Activated CD8-positive, alpha-beta memory T cell treated with anti-CD3 and anti-CD28 coated beads for 48 hours (primary cell): ENCODE measurements at regions not wholly inside any gene's neighbourhood (a gene's known extent, or its start where the extent isn't known, plus 50 kb on each side); places are given as distances from the start of the nearest gene placed in this dataset.

Source experiments
- DNase-seq, 3 experiments: peaks; one replicate each; pipeline ENCODE4 v3.0.0-alpha.2; 2020; ENCODE audit warnings: low read depth in 2 of 3, low spot score in 2 of 3

DNA sequence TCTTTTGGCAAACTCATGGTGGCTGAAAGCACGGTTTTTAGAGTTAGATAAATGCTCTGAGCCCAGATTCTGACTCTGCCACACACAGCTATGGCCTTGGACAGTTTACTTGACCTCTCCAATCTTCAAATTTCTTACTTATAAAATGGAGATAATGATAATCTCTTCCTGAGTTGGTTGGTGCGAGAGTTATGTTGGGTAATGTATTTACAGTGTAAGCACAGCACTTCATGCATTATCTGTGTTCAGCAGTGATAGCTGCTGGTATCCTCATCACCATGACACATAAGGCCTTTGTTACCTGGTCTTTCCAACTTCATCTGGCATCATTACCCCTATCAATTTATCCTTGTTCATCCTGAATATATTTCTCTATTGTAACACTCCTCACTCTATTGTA lies 178.8 kb upstream of the ELL2 start:
- DNase-seq, result no peak

DNA sequence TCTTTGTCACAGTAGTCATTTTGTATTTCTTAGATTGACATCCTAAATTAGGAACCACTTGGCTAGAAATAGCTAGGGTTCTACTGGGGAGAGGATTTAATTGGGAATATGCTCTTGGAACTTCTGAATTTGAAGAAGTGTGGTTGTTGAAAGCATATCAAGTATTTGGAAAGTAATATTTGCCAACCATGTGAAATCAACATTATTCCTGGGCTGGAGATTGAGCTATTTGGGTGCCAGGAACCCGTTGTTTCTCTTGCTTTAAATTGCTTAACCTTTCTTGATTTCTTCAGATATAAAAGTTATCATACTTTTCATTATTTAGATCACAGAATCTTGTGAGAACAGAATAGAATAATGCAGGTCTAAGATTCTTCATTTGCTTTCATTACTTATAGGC lies 178.4 kb upstream of the ELL2 start:
- no peak for DNase-seq

DNA sequence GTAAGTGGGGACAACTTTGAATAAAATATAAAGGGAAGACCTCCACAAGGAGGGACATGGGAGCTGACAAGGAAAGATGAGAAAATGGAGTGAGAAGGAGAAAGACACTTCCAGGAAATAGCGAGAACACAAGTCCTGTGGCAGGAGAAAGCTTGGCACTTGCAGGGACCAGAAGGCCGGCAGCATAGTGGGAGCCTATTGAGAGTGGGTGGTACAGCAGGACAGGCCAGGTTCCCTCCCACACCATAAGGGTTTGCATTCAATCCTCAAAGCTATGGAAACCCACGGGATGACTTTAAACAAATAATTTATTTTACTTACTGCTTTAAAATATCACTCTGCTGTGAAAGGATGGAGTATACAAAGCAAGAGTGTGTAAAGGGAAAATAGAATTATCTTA lies 173.2 kb upstream of the ELL2 start:
- no peak for DNase-seq

DNA sequence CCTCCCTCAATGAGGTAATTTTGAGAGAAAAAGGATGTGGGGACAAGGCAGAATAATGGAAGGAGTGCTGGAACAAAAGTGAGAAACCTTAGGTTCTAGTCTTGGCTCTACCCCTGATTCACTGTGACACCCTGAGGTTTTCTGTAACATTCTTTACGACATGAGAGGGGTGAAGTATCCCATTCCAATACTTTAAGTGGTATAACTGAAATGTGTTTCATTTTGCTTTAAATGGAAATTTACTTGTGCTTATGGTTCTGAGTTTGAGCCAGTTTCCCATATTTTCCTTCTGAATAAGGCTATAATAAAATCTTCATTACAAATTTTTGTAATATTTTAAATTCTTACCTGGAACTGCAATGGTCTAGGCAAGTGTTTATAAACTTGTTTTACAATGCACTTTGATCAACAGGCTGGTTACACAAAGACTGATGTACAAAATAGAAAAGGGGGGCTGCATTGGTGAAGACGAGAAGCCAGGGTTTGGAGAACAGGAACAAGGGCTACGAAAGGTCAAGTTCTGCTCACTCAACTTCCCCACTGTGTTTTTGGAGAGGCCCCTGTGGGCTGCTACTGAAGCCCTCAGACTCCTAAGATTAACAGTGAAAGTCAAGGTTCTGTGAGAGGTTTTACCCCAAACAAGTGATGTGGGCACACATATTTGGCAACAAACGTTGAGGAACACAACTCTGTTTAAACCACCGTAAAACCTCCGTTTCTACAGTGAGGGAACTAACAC lies 171.9 kb upstream of the ELL2 start:
- DNase-seq, result no peak

DNA sequence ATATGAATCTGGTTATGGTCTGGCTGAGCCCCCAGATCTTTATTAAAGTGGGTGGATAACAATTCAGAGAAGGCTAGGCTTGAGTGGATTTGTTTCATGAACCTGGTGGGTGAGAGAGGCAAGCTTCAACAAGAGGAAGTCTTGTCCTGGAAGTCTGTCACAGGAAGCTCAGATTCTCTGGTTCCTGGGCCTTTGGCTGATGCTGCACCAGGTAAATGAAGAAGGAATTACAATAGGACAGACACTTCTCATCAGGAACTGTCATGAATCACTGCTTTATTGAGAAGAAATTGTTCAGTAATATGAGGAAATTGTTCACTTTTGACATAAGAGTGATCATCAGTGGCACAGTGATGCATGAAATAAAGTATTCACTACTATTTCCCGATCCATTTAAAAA lies 167.6 kb upstream of the ELL2 start:
- DNase-seq, result no peak

DNA sequence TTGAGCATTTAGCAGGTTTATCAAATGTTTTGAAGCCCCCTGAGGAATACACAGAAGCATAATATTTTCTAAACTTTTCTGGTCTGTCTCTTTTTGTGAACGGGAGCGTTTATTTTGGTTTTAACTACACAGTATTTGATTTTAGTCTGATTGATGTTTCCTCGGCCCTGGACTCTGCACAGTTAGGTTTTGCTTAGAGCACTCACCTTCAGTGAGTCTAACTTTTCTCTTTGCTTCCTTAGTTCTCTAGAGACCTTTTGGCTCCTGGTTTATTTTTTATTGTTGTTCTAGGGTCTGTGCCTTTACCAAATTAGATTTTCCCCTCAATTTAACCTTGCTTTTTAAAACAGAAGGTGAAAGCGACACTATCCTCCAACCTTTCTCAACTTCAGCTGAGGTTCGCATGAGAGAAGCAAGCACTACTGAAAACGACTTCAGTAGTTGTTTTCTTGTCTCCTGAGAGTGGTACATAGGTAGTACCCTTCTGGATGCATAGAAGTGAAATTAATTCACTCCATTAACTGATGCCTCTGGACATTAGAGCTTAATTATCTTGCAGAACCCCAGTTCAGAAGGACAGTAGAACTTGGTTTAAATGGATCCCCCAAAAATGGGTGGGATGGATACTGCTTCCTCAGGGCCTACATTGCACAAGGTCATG lies 166.7 kb upstream of the ELL2 start:
- no peak for DNase-seq

DNA sequence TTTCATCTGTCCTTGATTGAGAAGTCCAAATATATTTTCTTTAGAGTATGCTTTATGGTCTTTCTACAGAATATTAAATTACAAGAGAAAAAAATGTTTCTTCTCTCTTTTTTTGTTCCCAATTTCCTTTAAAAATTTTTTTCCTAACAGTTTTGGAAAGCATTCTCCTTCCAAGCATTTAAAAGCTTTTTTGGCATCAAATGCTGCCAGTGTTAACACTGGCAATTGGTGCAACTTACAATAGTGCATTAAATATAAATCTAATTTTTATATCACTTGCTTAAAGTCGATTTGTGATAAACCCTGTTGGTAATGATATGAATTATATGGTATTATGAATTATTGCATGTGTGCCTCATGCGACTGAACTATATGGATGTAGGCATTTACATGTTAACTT lies 165.9 kb upstream of the ELL2 start:
- DNase-seq, result no peak

DNA sequence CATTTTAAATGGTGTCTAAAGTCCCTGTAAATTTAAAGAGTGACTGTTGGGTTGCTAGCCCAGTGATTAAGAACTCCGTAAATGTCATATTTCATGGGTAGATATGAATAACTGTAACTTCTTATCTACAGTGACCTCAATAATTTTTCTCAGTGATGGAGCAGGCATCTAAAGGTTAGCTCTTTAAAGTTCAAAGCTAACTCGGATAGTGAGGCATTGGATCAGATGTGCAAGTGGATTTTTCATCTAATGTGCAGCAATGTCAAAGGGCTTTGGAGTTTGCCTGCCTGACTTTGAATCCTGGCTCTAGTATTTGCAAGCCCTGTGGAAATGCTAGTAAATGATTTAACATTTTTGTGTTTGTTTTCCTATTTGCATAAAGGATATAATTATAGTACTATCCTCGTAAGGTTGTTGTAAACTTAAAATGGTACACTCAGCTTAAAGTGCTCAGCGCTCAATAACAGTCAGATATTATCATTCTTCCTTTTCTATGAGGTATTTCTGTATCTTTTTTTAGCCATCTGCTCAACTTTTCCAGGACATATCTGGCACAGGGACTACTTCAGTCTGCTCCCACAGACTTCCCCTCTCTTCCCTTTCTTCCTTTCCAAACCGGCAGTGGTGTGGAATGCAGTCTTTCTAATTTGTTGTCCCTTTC lies 163.7 kb upstream of the ELL2 start:
- DNase-seq, result no peak

DNA sequence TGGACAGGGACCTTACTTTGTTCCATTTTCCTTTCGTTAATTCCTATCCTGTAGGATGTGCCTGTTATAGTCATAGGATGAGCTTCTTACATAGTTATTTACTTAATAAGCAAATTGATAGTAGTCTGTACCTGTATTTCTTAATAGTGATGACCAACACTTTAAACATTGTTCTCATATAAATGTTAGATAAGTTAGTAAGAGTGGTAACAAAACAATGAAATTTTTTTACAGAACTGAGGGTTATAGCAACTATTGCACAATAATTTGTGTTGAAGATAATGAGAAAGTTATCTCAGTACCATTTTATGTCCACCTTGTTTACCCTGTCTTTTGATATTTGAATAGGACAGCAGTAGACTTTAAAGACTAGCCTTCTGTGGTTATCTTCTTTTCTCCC lies 162.9 kb upstream of the ELL2 start:
- DNase-seq, result no peak

DNA sequence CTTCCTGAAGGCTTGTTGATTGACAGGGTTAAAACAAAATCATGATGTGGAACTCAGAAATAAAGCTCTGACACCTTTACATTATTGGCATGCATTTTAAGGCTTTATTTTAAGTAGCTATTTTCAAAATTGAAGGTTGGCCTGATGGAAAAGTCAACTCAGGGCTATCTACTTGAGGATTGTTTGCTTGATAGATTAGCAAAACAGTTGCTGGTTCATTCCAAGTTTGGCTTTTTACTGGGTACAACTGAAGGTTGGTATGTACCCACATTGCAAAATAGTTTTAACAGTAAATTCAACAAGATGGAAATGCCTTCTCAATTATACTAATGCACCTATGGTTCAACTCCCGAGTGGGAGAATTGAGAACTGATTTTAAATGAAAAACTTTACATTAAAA lies 161.8 kb upstream of the ELL2 start:
- DNase-seq, result no peak

DNA sequence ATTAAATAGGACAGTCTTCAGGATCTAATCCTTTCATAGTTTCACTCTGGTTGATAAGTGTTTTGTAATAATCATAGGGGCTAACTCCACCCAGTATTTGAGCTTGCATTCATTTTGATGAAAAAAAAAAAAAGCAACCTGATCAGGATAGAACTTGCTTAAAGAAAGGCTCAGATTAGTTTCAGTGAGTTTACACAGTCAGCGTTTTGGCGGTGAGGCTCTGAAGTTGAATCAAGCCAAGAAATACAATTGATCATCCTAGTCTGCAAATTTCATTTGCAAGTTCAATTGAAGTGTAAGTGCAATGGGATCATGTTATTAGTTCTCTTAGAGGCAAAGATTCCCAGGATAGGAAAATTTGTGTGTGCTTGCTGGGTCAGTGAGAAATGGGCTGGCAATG lies 159.7 kb upstream of the ELL2 start:
- DNase-seq, result no peak

DNA sequence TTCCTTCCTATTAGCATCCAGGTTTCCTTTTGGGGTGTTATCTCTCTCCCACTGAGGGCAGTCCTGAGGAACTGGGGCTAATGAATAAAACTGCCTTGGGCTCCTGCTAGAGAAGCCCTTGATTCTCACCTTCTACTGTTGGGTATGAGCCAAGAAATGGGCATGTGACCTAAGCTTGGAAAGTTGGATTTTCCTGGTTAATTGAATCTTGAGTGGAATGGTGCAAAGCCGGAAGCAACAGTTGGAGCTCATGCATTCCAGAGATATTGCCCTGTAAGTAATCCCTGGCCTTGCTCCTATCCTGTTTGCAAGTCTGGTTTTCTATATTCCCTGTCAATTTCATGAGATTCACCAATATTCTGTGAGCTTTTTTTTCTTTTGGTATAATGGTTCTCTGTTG lies 158.5 kb upstream of the ELL2 start:
- DNase-seq, result no peak

DNA sequence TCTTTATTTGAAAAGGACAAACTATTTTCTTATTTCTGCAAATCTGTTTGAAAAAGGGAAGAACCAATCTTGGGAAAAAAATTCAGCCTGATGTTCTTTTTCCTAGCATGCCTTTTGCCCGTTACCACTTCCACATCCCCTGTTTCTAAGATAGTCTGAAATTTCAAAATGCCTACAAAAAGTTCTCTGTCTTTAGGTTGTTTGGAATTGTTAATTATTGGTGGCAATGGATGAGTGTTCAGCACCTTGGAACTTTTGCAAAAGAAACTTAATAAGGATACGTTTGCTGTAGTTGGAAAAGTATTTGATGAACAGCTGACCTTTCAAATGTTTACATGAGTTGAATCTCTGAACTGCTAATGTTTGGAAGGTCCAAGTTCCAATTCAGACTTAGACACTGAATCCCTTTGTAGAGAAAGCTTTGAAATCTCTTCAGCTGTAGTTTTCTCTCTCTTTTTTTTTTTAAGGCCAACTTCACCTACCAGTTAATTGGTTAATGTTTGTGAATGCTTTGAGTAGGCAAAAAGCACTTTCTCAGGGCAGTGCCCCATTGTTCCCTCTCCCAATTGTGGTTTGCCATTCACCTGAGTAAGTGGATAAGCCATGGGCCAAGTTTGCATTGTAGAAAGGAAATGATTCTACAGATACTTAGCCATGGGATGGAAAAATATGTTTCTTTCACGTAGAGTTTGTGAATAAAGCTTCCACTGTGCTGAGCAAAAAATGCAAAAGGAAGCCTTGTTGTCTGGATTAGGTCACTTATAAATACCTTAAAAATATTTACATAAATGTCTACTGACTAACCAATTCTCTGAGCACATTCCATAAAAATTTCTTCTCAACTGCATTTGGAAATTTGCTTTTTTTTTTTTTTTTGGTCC lies 156.4 kb upstream of the ELL2 start:
- no peak for DNase-seq

DNA sequence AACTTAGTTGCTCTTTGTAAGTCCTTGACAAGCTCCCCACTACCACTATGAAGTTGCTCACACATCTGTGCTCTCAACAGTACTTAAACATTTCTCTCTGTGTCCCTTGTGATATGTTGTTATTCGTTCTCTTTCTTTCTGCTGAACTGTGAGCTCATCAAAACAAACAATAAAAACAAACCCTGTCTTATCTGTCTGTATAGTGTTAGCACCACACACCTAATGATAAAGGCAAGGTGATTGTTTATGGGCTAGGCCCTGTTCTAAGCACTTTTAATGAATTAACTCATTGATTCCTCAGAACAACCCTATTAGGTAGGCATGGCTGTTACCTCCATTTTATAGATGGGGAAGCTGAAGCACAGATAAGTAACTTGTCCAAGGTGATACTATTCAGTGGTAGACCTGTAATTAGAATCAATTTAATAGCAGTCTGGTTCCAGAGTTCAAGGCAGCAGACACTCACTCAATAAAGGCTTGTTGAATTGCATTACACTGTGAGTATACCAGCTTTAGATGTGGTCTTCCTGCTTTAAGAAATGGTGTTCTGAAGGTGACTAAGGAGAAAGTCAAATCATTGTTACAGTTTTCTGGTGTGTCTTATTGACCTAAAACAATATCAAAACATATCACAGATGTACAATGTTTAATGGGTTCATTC lies 153.6 kb upstream of the ELL2 start:
- DNase-seq, result no peak

DNA sequence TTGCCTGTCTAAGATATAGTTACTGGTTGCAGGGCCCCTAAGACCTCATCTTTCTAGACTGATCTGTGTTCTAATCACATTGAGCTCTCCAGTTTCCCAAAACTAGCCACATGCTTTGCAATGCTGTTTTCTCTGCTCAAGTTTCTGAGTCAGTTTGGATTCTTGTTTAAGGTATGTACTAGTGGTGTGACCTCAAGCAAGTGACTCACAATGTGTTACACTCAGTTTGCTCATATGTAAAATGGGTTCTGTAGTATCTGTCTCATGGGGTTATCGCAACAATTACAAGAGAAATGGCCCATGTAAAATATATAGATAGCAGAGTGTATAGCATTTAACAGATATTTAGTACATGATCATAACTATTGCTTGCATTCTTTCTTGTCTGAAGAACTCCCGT lies 153.1 kb upstream of the ELL2 start:
- DNase-seq, result no peak

DNA sequence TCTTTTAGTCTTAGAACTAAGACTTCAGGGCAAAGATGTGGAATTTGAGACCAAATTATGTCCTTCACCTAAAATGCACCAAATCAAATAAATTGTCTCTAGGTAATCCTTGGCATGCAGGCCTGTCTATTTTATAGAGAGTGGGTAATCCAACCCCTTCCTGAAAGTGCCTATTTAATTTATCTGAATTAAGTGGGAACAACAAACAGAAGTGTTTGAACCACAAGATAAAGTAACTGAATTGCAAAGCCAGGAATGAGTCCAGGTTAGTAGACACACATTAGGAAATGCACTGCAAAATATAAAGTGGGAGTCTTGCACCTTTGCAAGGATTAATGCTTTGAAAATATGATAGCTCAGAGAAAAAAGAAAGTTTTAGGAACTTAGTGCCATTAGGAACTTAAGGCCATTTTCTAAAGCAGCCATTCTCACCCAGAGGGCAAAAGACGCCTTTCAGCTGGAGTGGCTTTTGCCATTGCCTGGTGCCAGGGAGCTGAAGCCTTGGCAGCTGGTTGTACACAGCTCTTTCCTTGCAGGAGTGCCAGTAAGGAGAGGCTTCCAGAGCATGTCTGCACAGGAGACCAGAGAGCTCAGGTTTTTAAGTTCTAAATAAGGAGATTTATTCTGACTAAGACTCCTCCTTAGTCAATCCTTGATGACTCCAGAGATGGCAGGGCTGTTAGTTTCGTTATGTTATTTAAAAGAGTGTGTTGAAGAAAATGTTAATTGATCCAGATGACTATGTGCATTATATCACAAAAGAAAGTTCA lies 151.7 kb upstream of the ELL2 start:
- no peak for DNase-seq

DNA sequence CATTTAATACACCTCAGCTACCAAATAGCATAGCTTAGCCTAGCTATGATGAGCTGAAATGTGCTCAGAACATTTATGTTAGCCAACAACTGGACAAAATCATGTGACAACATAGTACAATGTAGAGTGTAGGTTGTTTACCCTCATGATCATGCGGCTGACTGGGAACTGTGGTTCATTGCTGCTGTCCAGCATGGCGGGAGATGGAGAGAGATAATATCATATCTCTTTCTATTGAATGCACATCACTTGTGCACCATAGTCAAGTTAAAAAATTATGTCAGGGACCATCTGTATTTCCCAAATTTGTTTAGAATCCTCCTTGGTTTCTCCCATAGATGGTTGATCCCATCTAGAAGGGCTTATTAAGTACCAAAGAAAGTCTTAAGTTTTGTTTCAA lies 151.1 kb upstream of the ELL2 start:
- DNase-seq, result no peak

DNA sequence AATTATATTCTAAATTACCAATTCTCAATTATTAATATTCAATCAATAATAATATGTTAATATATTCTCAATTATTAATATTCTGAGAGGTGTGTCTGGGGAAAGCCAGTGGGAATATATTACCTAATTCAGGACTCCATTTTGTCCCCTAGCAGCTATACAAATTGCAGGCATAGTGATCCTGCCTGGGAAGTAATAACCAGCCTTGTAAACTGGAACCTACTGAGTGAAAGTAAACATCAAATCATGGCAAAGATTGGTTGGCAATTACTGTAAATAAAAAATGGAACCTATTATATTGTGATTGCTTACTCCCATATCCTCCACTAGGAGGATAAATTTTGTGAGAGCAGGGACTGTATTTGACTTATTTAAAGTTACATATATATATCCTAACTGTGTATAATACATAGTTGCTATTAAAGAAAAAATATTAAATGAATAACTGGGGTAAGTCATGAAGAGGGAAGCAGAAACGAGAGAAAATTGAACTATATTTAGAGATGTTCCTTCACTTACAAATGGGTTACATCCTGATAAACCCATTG lies 150.5 kb upstream of the ELL2 start:
- DNase-seq, result no peak

DNA sequence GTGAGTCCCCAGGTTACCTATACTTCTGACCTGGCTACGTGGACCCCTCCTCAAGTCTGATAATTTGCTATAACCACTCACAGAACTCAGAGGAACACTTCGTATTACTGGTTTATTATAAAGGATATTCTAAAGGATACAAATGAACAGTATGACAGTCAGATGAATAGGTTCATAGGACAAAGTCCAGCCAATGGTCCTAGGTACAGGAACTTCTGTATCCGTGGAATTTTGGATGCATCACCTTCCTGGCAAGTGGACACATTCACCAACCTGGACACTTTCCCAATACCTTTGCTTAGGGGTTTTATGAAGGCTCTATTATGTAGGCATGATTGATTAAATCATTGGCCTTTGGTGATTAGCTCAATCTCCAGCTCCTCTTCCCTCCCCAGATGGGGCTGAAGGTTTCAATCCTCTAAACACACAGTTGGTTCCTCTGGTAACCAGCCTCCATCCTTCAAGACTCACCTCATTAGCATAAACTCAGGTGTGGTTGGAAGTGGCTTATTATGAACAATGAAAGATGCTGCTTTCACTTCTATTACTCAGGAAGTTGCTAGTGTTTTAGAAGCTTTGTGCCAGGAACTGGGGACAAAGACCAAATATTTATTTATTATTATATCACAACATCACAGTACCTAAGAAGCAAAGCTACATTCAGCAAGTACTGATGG lies 149.6 kb upstream of the ELL2 start:
- DNase-seq, result no peak

DNA sequence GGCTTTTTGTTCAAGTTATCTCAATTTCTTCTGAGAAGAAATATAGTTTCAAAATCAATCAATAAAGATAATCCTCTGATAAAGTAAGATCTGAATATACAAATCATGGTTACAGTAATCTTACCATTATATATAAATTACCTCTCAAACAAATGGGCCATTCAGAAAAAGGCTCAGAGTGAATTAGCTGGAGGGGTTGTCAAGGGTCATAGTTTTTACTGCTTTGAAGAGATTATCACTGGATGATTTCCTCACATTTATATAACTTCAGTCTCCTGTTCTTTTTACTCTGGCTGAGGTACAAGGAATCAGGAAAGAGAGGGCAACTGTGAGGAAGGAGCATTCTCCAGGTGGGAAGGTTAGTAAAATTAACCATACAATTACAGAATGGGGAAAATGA lies 148.6 kb upstream of the ELL2 start:
- no peak for DNase-seq
